HepG2 (cell line): ENCODE measurements at regions not wholly inside any gene's neighbourhood (a gene's known extent, or its start where the extent isn't known, plus 50 kb on each side); places are given as distances from the start of the nearest gene placed in this dataset.

Source experiments
- ATF2 ChIP-seq: sonication (generic); formaldehyde crosslinking; IDR thresholded peaks from 2 replicates; pipeline ENCODE4 v1.4.0; 2020; ENCODE audit warnings: missing genetic modification reagents
- CTCF ChIP-seq: sonication (generic); formaldehyde crosslinking; IDR thresholded peaks from 2 replicates; pipeline ENCODE4 v1.5.0; 2020; ENCODE audit warnings: mild to moderate bottlenecking, missing genetic modification reagents, moderate library complexity
- HNF4G ChIP-seq, 2 experiments: sonication (generic) in 1 of 2; formaldehyde crosslinking in 1 of 2; IDR thresholded peaks; 2 replicates each; pipeline versions ENCODE4 v1.4.0 to v1.6.1; 2011 to 2020; ENCODE audit warnings: borderline replicate concordance in 2 of 2, low read depth in 2 of 2, mild to moderate bottlenecking in 2 of 2, low read length in 1 of 2, missing genetic modification reagents in 1 of 2, moderate library complexity in 1 of 2
- IKZF1 ChIP-seq: fragments of 450-650 bp; IDR thresholded peaks from 2 replicates; pipeline ENCODE4 v1.7.1; 2016
- JUNB ChIP-seq: sonication (generic); formaldehyde crosslinking; IDR thresholded peaks from 2 replicates; pipeline ENCODE4 v1.8.0; 2022; ENCODE audit warnings: missing genetic modification reagents, mild to moderate bottlenecking, borderline replicate concordance
- PHF20 ChIP-seq: sonication (generic); formaldehyde crosslinking; IDR thresholded peaks from 2 replicates; pipeline ENCODE4 v1.5.0; 2020; ENCODE audit warnings: mild to moderate bottlenecking, missing genetic modification reagents
- YY1 ChIP-seq: IDR thresholded peaks from 2 replicates; pipeline ENCODE4 v1.6.1; 2011; ENCODE audit warnings: low read length, low read depth, moderate library complexity, mild to moderate bottlenecking; ENCODE audit not compliant: insufficient read depth, insufficient replicate concordance
- ZNF17 ChIP-seq: sonication (generic); formaldehyde crosslinking; IDR thresholded peaks from 2 replicates; pipeline ENCODE4 v1.5.0; 2020; ENCODE audit warnings: mild to moderate bottlenecking, missing genetic modification reagents
- ZNF263 ChIP-seq: sonication (generic); formaldehyde crosslinking; IDR thresholded peaks from 2 replicates; pipeline ENCODE4 v1.4.0; 2020; ENCODE audit warnings: missing genetic modification reagents
- ZNF761 ChIP-seq: sonication (generic); formaldehyde crosslinking; conservative IDR thresholded peaks from 2 replicates; pipeline ENCODE4 v1.4.0; 2020; ENCODE audit warnings: mild to moderate bottlenecking, missing genetic modification reagents
- ZSCAN29 ChIP-seq: sonication (generic); formaldehyde crosslinking; conservative IDR thresholded peaks from 2 replicates; pipeline ENCODE4 v1.4.0; 2020; ENCODE audit warnings: mild to moderate bottlenecking, missing genetic modification reagents

- TF ChIP-seq JUNB (CRISPR knock-in tag) (no peak), ZSCAN29 (CRISPR knock-in tag) (no peak), ATF2 (CRISPR knock-in tag) (no peak), CTCF (CRISPR knock-in tag) (no peak), PHF20 (CRISPR knock-in tag) (no peak), HNF4G (IDR thresholded peaks at IDR 0.05; ENCODE audit: borderline replicate concordance, low read depth, low read length) (no peak), HNF4G (CRISPR knock-in tag; IDR thresholded peaks at IDR 0.05; ENCODE audit: borderline replicate concordance, low read depth) (no peak), ZNF17 (no peak), ZNF761 (no peak), YY1 (no peak), IKZF1 (no peak), ZNF263 (CRISPR knock-in tag) (no peak)
Observed at GRCh38 chr9:12054235-12054634, 639.0 kb upstream of the TYRP1 start.
